HG03565 (cell line): ENCODE measurements at regions not wholly inside any gene's neighbourhood (a gene's known extent, or its start where the extent isn't known, plus 50 kb on each side); places are given as distances from the start of the nearest gene placed in this dataset.
A peak's percentile ranks its signal among the peaks of the same experiment; 100 is the strongest.

ENCODE experiments used
- ATAC-seq: cut with Tn5 transposase; IDR thresholded peaks from one replicate; pipeline ENCODE4 v1.9.1; 2021; ENCODE audit warnings: mild to moderate bottlenecking, moderate library complexity; ENCODE audit not compliant: unreplicated experiment

DNA sequence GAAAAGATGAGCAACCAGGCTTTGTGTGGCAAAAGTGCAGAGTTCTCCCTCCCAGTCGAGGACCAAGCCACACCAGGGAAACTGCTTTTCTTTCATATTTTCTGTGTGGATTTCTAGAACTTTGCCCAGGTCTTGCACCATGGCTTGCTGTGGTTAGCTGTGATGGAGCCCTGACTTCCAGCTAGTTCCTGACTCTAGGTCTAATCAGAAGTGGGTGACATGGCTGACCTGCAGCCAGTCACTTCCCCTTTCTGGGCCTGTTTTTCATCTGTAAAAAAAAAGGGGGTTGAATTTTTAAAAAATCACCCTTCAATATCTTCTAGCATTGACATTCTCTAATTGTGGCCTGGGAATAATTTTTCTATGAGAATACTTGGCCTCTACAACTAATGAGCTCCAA lies 491.2 kb upstream of the USP24 start:
- ATAC-seq, result no peak

GRCh38 chr1:55703726-55704363 lies 488.7 kb upstream of the USP24 start:
- ATAC-seq, result no peak

DNA sequence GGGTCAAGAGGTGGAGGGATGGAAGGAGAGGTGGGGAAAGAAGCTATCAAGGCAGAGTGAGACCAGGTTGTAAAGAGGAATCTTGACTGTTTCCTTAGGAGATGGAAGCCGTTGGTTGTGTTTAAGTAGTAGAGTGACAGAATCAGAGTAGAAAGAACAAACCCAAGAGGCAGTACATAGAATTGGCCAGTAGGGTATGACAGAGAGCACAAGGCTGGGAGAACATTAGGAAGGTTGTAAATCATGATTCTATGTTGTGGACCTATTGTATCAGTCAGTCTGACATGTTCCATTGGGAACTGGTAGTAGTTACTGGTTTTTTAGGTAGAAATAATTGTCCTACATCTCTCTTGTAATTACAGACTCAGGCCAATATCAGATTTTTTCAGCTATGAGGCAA lies 486.9 kb upstream of the USP24 start:
- peak; percentile 87 for ATAC-seq

- ATAC-seq, result no peak
These were observed 485.4 kb upstream of the USP24 start for GRCh38 chr1:55700359-55701130.

DNA sequence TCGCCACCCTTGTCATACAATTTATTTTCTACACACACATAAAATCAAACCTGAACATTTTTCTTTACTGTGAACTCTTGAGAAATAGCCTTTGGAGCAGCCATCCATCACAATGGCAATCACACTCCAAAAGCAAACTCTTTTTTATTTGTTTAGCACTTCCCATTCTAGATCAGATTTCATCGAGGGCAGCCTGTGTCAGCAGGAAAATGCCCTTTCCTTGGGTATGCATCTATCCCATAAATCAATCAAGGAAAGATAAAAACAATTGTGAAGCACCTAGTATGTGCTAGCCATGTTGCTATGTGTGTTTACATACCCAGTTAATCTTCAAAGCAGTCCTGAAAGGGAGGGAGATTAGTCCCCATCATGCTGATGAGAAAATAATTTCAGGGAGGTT lies 484.1 kb upstream of the USP24 start:
- no peak for ATAC-seq

GRCh38 chr1:55697997-55698535 lies 482.9 kb upstream of the USP24 start:
- ATAC-seq, result no peak

DNA sequence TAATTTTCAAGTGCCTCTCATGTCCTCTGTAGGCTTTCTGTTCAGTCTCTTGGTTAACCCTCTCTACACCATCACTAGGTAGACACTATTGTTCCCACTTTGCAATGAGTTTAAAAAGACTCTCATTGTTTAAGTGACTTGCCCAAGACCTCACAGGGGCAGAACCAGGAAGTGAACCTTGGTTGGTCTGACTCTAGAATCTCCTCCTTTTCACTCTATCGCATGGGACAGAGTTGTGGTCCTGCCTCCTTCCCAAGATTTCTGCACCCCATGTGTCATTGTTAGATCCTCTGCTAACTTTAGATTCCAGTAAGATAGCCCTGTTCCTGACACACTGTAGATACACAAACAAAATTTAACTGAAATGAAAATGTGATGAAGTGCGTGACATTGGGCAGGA lies 481.7 kb upstream of the USP24 start:
- ATAC-seq, result no peak

GRCh38 chr1:55696181-55696754 lies 481.1 kb upstream of the USP24 start:
- no peak for ATAC-seq

GRCh38 chr1:55695552-55695951 lies 480.4 kb upstream of the USP24 start:
- no peak for ATAC-seq

DNA sequence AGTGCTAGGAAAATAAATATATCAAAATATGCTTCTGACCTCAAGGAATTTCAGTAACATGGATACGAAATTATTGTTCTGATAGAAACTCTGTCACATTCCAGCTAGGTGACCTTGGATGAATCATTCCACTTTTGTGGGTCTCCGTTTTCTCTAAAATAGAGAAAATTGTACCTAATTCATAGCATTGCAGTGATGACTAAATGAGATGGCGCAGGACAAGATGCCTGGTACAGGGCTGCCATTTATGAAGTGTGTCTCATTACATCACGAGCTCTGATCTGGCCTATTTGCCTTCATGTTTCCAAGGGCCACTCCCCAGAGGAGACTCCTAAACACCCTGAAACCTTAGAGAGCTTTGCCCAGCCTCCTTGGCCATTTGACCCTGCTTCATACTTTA lies 480.0 kb upstream of the USP24 start:
- ATAC-seq, result no peak

DNA sequence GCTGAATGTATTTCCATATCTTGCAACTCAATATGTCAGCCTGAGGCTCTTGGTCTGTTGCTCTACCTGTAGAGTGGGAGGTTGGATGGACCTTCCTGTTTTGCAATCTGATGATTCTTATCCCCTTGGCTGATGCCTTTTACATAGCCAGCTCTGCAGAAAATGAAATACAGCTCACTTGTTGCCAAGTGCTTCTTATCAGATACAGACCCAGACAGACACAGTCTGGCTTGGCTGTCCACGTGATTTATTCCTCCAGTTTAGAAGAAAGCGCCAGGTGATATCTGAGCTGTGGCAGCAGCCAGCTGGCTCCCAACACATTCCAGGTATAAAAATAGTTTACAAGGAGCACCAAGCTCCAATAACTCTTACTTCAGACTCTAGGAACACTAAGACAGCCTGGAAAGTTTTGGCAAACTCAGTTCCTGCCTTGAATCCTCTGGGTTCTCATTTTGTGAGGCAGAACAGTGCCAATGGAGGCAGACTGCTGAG lies 479.2 kb upstream of the USP24 start:
- ATAC-seq, result no peak

DNA sequence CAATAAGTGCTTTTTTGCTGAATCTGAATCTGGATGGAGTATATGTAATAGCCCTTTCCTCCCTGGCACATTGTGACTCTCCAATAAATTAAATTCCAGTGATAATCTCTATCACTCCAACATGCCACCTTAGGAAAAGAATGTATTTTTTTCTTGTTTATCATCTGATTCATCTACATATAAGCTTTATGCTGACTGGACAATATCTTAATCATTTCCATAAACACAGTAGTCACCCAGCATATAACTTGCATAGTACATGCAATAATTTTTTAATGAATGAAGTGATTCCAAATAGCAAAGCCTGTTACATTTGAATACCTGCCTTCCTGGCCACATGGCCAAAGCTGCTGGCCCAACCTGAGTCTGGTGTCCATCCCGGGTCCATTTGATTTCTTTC lies 477.6 kb upstream of the USP24 start:
- no peak for ATAC-seq

GRCh38 chr1:55690366-55690765 lies 475.2 kb upstream of the USP24 start:
- no peak for ATAC-seq

DNA sequence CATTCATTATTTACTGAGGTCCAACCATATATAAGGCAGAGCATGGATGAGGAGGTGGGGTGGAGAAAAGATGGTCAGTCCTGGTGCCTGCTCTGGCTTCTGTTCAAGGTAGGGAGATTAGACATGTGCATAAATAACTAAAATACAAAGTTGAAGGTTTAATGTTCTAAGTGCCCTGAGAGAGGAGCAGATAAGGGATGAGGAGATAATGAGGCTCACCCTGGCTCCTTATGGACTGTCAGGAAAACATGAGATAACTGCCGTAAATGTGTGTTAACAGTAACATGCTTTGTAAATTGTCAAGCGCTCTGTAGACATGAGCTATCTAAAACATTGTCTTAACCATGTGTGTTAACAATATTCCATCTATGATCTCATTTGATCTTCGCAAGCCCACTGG lies 474.6 kb upstream of the USP24 start:
- no peak for ATAC-seq

- ATAC-seq, result no peak
These were observed 470.4 kb upstream of the USP24 start for GRCh38 chr1:55685560-55685959.

DNA sequence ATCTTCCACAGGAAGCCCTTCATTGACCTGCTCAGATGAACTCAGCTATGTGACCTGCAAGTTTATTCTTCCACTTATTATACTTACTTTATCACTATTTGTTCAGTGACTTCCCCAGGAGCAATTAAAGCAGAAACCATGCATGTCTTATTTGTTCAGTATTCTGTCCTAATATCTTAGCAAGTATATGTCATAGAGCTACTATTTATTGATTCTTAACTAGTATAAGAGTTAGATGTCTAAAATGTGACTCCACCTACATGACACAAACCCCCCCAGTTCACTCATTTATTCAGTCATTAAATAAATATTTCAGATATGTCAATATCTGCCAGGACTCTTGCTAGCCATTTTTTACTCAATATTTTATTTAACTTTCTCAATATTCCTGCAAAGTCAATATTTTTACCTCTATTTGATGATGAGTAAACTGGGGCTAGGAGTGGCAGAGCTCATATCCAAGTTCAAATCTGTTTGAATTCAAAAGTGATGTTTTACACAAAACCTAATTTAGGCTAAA lies 469.0 kb upstream of the USP24 start:
- ATAC-seq, result no peak

DNA sequence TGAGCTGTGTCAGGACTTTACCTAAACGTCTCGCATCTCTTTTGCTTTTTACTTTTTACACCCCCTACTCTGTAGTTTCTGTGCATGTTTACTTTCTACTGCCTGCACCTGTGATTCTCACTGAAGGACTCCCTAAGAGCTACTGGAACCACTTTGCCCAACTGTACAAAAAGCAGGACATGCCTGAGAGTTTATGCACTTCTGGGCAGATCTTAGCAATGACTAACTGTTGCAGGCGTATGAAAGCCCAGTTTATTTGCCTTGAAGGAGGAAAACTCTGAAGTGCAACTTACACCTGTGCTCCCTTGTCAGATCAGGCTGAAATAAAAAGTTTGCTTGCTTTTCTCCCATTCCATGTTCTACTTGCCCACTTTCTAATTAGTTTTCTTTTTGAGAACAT lies 467.0 kb upstream of the USP24 start:
- ATAC-seq, result no peak

DNA sequence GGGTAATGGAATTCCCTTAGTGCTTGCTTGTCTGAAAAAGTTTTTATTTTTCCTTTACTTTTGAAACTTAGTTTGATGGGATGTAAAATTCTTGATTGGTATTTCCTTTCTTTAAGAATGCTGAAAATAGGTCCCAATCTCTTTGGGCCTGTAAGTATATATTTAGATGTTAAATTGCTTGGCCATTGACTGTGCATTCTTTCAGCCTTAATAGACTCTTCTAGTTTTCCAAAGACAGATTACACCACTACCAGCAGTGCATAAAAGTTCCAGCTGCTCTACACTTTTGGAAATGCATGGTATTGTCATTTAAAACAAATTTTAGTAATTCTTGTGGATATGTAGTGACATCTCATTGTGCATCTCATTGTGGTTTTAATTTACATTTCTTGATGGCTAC lies 464.8 kb upstream of the USP24 start:
- no peak for ATAC-seq

- ATAC-seq, result no peak
These were observed 458.3 kb upstream of the USP24 start for GRCh38 chr1:55673416-55673815.

DNA sequence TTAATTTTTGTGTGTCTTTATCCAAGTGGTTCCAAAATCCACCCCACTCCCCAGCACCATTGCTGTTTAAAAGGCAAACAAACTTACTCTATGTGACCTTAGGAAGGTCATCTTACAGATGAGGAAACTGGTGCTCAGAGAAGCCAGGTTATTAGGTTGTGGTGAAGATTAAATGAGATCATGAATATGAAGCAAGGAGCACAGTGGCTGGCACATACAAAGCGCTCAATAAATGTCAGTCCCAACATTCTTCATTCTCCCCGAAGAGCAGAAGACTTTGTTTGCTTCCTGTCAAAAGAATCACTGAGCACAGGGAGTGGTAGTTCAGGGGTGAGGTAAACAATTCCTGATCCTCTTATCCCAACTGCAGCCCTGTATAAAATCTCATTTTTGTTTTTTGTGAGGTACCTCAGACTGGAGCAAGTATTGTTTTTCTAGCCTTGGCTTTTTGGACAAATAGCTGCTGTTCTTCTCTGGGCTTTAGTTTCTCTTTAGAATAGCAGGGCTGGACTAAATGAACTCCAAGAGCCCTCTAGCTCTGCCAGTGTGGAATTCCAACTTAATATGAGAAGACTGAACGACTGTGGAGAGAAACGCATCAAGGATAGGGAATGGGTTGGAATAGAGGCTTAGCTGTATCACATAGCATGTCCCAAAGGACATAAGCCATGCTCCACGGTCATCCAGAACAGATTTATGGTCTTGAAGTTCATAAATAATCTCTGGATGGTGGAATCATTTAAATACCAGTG lies 455.3 kb upstream of the USP24 start:
- no peak for ATAC-seq

DNA sequence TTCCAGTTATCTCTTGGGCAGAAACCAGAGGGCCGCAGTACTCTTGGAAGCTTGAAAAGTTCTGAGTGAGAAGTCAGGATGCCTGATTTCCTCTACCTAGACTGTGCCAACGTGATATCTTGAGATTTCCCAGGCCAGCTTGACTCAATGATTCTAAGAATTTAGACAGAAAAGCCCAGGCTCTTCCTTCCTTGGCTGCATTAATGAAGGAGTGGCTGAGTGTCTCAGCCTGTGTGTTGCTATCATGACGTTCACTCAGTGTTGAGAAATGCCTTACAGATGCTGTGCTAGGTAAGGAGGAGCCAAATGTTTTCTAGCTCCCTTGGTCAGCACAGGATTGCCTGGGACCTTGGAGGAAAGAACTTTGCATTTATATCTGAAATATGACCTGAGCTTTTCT lies 454.1 kb upstream of the USP24 start:
- ATAC-seq, result no peak
